GM18951 (cell line): ENCODE measurements at regions not wholly inside any gene's neighbourhood (a gene's known extent, or its start where the extent isn't known, plus 50 kb on each side); places are given as distances from the start of the nearest gene placed in this dataset.

Experiments used
- POLR2A ChIP-seq: IDR thresholded peaks from 4 replicates; pipeline ENCODE4 v1.6.1; 2011; ENCODE audit warnings: mild to moderate bottlenecking; ENCODE audit not compliant: insufficient read length, insufficient read depth; ENCODE audit errors: extremely low read depth
- in situ Hi-C: fragments of 300-500 bp; cut with MboI; formaldehyde crosslinking; loops from one replicate; pipeline ENCODE4 v1.12.0; 2022; ENCODE audit warnings: low sequenced_read_pairs, mixed read lengths, inconsistent platforms; ENCODE audit not compliant: unreplicated experiment

DNA sequence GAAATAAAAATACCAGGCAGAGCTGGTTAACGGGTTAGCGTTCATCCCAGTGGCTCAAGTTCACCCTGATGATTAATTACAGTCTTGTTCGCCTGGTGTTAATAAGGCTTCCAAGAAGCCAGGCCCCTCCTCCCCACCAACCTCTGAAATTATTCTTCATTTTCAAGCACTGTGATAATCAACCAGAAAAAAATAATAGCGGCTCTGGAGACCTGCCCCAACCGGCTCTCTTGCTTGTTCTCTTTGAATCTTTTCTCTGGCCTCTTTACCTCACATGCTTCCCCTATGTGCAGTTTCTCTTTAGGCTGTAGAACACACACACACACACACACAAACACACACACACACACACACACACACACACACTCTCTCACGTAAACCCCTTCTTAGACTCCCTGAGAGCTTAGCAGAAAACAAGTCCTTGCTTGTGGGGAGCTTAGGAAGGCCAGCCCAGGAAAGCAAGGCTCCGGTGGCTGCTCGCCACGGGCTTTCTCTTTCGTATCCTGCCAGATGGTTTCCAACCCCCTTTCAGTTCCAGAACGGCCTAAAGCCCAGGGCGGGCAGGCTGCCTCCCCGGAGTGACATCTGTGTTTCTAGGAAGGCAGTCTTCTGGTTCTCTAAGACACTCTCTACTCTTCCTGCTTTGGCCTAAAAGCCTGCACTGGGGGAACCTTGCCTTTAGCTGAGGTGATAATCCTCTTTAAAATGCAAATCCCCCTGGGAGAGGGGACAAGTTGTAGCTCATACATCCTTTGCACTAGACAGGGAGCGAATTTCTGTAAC lies 106.4 kb upstream of the SESN3 start:
- no peak for TF ChIP-seq POLR2A
- in situ Hi-C loops: no loop called here

DNA sequence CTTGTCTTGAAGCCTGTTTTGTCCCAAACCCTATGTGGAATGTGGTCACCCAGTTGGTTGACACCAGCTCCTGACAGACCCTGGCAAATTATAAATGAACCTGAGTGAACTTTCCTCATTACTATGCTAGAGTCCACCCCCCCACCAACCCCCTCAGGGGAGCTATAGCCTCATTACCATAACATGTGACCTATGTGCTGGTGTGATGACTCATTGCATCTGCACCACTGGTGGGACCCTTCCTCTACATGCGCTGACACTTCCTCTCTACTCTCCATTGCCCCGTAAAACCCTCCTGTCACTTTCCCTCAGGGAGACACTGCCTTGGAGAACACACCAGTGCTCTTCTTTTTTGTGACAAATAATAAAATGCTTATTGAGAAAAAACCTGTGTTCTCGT lies 105.0 kb upstream of the SESN3 start:
- no peak for TF ChIP-seq POLR2A
- in situ Hi-C loops: no loop called here

DNA sequence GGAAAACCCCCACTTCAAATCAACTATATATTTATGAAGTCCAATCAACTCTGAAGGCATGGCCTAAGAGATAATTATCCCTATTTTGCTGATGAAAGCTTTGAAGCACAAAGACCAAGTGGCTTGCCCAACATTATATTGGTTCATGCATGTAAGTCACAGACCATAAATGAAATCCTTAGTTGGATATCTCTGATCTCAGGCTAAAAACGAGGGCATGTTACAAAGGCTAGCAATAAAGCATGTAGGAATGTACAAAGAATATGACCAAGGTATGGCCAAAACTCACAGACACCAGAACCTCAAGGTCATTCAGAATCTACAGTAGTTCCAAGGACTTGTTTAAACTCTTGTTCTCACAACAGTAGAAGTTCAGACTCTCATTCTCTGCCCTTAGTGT lies 100.2 kb upstream of the SESN3 start:
- no peak for TF ChIP-seq POLR2A
- in situ Hi-C loops: no loop called here

DNA sequence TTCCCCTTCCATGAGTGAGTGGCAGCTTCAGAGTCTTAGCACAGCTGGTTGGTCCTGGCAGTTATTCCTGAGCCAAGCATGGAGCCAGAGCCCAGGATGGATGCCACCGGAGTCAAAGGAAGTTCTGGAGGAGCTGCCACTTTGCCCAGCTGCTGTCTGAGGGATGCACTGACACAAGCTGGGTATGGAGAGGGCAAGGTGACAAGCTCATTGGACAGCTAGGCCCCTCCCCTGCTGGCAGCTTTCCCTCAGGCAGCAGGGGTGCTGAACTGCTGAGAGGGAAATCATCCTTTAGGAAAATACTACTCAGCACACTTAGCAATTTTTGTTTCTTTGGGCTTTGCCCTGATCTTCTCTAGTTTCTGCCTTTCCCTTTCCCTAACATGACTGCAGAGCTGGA lies 99.3 kb upstream of the SESN3 start:
- in situ Hi-C loops: no loop called here
- no peak for TF ChIP-seq POLR2A

DNA sequence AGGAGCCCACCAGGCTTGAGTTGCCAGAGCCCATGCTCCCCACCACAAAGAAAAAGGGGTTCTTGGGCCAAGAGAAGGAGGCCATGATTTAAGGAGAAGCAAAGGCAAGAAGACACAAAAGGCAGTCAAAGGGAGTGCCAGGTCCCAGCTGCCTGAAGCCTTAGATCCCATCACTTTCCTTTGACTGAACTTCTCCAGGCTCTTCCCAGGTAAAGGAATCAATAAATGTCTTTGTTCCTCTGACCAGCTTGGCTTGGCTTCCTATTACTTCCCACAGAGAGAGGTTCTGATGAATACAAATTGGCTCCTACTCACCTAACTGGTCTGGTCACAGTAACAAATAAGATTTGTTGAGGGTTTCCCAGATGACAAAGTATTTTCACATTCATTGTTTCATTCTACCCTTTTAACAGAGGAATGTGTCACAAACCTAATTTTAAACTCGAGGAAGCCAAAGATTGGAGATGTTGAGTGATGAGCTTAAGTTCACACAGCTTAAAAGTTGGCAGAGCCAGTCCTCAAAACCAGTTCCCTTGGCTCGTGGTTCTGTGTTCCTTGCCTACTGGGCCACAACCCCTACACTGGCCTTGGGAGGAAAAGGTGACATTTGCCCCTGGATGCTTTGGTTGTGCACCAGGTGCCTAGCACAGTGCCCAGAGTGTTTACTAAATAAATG lies 96.4 kb upstream of the SESN3 start:
- in situ Hi-C loops: no loop called here
- no peak for TF ChIP-seq POLR2A

DNA sequence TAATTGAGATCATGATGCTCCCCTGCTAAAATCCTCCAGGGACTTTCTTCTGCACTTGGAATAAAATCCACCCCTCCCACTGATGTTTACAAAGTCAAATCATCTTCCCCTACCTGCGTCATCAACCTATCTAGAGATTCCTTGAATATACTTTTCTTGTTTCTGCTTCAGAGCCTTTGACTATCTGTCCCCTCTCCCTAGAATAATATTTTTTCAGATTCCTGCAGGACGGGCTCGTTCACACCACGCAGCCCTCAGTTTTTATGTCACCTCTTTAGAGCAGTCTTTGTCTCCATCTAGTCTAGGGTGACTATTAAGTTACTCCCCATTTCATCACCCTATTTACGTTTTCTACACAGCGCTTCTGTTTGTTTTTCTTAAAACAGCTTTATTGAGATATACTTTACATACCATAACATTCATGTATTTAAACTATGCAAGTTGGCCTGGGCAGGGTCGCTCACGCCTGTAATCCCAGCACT lies 94.8 kb upstream of the SESN3 start:
- in situ Hi-C loops: no loop called here
- TF ChIP-seq POLR2A: no peak

DNA sequence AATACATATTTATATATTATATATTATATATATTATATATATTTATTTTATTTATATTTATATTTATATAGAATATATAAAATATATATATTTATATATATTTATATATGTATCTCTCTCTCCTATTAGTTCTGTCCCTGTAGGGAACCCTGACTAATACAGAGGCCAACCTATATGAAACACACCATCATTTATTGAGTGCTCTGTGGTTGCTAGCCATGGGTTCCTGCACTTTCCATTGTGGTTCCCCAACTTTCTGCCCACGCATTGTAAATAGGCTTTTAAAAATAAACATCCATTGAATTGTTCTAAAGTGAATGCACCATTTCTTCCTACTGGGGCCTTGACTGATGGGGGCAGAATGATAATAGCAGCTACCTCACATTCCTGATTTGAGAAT lies 93.8 kb upstream of the SESN3 start:
- in situ Hi-C loops: no loop called here
- no peak for TF ChIP-seq POLR2A

DNA sequence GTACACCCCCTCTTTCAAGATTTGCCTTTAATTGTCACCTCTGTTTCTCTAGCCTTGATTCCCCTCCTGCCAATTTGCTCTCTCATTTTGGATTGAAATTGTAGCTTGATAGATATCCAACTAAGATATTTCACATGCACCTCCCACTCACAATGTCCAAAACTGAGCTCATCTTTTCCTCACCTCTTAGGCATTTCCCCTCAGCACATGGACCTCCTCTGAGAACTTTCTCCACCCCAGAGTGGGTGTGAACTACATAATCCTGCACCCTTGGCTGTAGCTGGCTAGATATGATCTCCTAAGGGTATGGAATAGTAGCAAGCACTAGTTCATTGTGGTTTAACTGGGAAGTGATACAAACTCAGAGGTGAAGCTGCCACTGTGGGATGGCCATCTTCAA lies 91.5 kb upstream of the SESN3 start:
- in situ Hi-C loops: no loop called here

DNA sequence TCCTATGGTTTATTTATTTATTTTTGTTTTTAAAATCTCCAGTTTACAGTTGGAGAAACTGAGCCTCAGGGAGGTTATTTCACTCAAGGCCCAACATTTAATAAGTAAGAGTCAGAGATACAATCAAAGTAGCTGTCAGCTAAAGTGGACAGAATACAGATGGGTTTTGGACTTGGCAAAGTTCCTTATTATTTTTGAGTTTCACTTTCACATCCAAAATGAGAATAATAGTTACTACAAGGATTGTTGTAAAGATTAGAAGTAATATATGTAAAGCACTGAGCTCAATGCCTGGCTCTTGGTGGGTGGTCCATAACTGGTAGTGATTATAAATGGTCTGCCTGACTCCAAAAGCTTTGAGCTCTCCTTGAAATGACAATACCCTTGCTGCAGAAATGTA lies 87.5 kb upstream of the SESN3 start:
- in situ Hi-C loops: no loop called here
- TF ChIP-seq POLR2A: no peak

More for the DNA sequence above, 91.5 kb upstream of the SESN3 start:
- no peak for TF ChIP-seq POLR2A

DNA sequence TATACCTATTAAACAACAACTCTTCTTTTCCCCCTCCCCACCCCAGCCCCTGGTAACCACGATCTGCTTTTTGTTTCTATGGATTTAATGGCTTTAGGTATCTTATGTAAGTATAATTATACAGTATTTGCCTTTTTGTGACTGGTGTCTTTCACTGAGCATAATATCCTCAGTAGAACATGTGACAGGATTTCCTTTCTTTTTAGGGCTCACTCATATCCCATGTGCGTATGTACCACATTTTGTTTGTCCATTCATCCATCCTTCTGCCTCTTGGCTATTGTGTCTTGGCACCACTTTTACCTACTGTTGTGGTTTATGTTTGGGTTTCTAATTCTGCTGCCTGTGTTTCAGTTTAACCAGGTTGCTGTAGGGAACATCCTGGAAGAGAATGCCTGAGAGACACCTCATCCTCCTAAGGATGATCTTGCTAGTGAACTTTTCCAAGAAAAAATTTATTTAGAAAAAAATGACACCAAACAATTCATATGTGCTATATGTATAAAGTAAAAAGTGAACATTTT lies 77.6 kb upstream of the SESN3 start:
- in situ Hi-C loops: no loop called here
- no peak for TF ChIP-seq POLR2A

DNA sequence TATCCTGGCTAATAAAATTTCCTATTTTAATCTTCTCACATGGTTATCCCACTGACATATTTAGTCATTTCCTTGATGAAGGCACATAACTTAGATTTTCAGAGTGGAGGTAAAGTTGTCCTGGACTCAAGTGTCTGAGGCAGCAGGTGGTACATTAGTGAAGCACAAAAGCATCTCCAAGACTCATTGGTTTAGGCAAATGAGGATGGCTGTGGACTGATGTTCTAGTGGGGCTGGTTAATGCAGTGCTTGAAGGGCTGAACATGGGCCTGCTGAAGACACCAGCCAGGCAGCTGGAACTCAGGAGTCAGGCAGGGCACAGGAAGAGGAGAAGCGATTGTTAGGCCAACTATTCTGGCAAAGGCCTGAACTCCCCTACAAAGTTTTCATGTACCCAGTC lies 76.3 kb upstream of the SESN3 start:
- TF ChIP-seq POLR2A: no peak
- in situ Hi-C loops: no loop called here

DNA sequence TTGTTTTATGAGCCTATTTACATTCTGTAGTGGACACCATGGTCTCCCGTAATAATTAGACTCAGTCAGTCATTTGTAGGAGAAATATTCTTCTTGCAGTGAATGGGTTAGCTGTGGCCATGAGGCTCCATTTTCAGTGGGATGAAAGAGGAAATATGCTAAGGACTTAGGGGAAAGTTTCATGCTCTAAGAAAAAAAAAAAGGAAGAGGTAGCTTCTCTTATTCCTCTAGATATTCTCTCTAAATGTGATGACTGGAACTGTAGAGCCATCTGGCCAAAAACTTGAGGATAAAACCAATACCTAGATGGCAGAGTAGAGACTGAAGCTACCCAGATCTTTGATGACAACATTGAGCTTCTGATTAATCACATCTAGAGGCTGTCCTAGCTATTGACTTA lies 75.8 kb upstream of the SESN3 start:
- in situ Hi-C loops: no loop called here
- no peak for TF ChIP-seq POLR2A

DNA sequence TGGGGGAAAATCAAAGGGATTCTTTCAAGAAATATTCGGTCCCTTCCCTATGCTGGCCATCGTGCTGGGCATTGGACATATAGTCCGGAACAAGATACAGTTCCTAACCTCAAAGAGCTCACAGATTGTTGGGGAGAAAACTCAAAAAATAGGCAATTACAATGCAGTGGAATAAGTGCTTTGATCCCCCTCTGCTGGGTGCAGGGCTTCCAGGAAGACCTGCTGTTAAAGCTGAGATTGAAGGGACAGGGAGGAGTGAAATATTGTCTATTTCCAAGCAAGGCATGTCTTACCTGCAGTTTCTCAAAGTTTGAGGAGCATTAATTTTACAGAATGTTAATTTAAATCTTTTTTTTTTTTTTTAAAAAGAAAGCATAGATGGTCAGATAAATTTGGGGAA lies 75.1 kb upstream of the SESN3 start:
- no peak for TF ChIP-seq POLR2A
- in situ Hi-C loops: no loop called here

DNA sequence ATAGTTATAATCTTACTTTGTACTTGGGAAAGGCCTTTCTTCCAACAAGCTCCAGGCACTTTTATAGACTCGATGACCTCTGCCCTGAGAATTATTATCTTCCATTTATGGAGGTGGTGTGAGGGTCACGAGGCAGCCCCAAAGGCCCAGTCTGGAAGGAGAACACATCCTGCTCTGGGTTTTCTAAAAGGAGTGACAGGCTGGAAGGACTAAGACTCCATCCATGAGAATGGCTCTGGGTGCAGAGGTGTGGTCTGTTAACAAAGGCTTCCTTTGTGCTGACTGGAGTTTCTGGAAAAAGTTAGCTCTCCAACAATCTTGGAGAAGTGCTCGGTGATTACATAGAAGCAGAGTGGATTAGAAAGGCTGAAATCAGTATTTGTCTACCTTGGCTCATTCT lies 74.7 kb upstream of the SESN3 start:
- in situ Hi-C loops: no loop called here
- no peak for TF ChIP-seq POLR2A
